Ascending aorta (tissue), 2 donors: ENCODE measurements at regions not wholly inside any gene's neighbourhood (a gene's known extent, or its start where the extent isn't known, plus 50 kb on each side); places are given as distances from the start of the nearest gene placed in this dataset.
A peak's percentile ranks its signal among the peaks of the same experiment; 100 is the strongest.

Experiments used
- DNase-seq, 2 donors: peaks; one replicate each; pipeline ENCODE4 v3.0.0-alpha.2; 2019; ENCODE audit warnings: low spot score in 2 of 2
- H3K27ac ChIP-seq, 2 donors: fragments of 200-600 bp; sonication (generic); one replicate each; pipeline ENCODE4 v1.5.1; 2016 to 2017; ENCODE audit warnings: mild to moderate bottlenecking in 1 of 2
- H3K27me3 ChIP-seq: fragments of 200-600 bp; sonication (generic); one replicate; pipeline ENCODE4 v1.5.1; 2017
- H3K36me3 ChIP-seq, 2 donors: fragments of 200-600 bp; sonication (generic); one replicate each; pipeline ENCODE4 v1.5.1; 2016
- H3K4me1 ChIP-seq, 2 donors: fragments of 200-600 bp; sonication (generic); one replicate each; pipeline ENCODE4 v1.5.1; 2016 to 2017; ENCODE audit warnings: mild to moderate bottlenecking in 1 of 2
- H3K4me3 ChIP-seq, 2 donors: fragments of 200-600 bp; sonication (generic); one replicate each; pipeline ENCODE4 v1.5.1; 2016 to 2017; ENCODE audit warnings: mild to moderate bottlenecking in 1 of 2
- H3K9me3 ChIP-seq, 2 donors: fragments of 200-600 bp; sonication (generic); one replicate each; pipeline ENCODE4 v1.5.1; 2016
- intact Hi-C: fragments of 100-400 bp; cut with DNase I; formaldehyde crosslinking; loops from one replicate; pipeline ENCODE4 v1.15.1; 2023
- TF ChIP-seq, protein P1 (sequence below), 3 experiments: fragments of 200-600 bp in 2 of 3; fragments of 450-650 bp in 1 of 3; sonication (generic) in 2 of 3; IDR thresholded peaks; one replicate each; pipeline ENCODE4 v1.5.1; 2016 to 2019; ENCODE audit warnings: antibody characterized with exemption in 3 of 3, mild to moderate bottlenecking in 1 of 3, moderate library complexity in 1 of 3

DNA sequence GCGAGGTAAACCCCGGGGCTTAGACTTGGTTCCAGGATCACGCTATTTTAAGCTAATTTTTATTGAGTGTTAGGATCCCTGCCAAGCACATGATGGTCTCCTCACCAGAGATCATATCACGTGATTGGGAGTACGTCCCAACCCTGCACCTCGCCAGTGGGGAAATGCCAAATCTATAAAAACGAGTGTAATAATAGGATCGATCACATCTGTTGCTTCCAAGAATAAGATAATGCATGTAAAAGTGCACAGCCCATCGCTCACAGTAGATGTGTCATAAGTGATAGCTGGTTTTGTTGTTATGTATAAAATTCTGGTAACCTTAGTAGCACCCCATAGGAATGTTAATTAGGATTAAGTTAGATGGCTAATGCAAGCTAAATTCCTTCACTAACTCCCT is 581.0 kb upstream of the TMEM132C start:
- Histone ChIP-seq H3K4me1 (no peaks in the 10 kb centered on the region), H3K4me3 (no peak overlapping the region), H3K27ac (no peak overlapping the region), H3K9me3 (no peaks in the 10 kb centered on the region), H3K36me3 (no peaks in the 10 kb centered on the region), H3K27me3 (no peaks in the 10 kb centered on the region)
- TF ChIP-seq, protein P1, sequence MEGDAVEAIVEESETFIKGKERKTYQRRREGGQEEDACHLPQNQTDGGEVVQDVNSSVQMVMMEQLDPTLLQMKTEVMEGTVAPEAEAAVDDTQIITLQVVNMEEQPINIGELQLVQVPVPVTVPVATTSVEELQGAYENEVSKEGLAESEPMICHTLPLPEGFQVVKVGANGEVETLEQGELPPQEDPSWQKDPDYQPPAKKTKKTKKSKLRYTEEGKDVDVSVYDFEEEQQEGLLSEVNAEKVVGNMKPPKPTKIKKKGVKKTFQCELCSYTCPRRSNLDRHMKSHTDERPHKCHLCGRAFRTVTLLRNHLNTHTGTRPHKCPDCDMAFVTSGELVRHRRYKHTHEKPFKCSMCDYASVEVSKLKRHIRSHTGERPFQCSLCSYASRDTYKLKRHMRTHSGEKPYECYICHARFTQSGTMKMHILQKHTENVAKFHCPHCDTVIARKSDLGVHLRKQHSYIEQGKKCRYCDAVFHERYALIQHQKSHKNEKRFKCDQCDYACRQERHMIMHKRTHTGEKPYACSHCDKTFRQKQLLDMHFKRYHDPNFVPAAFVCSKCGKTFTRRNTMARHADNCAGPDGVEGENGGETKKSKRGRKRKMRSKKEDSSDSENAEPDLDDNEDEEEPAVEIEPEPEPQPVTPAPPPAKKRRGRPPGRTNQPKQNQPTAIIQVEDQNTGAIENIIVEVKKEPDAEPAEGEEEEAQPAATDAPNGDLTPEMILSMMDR (IDR thresholded peaks at IDR 0.05), result no peak
- no peak for DNase-seq
- intact Hi-C loops, result no loop called here

DNA sequence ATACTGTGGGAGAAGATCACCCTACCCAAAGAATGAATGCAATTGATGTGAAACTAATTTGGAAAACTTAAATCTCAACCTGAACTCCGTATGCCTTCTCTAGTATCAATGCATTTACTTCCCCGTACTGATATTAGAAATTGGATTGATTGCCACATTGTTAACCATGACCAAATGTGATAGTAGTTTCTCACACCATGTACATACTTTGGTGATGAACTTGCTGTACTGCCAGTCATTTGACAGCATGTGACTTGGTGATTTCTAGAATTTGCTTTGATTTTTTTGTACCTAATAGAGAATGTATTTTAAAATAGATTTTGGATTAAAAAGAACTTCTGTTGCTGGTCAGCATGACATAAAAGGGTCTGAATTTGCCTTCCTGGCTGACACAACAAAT is 579.8 kb upstream of the TMEM132C start:
- Histone ChIP-seq H3K27me3 (no peaks in the 10 kb centered on the region), H3K9me3 (no peaks in the 10 kb centered on the region), H3K36me3 (no peaks in the 10 kb centered on the region), H3K4me3 (no peak overlapping the region), H3K27ac (no peak overlapping the region), H3K4me1 (no peaks in the 10 kb centered on the region)
- intact Hi-C loops, result no loop called here
- no peak for DNase-seq
- TF ChIP-seq, protein P1 (IDR thresholded peaks at IDR 0.05), result no peak

DNA sequence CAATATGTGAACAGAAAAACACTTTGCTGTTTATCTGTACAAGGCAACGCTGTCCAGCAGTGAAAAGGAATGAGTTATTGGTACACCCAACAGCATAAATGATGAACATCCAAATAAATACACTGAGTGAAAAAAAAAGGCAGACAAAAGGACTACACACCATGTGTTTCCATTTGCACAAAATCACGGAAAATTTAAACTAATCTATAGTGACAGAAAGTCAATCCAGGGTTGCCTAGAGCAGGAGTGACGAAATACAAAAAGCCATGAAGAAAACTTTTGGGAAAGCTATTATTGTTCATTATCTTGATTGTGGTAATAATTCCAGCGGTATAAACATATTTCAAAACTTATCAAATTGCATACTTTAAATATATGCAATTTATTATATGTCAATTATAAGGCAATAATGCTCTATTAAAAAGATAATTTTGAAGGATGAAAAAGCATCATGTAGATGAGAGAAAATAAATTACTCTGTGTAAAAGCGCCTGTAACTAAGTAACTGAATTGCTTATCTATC is 578.0 kb upstream of the TMEM132C start:
- no peak for DNase-seq
- intact Hi-C loops, result no loop called here
- TF ChIP-seq, protein P1 (IDR thresholded peaks at IDR 0.05), result no peak
- Histone ChIP-seq H3K36me3 (no peaks in the 10 kb centered on the region), H3K27ac (no peak overlapping the region), H3K4me1 (no peaks in the 10 kb centered on the region), H3K9me3 (no peaks in the 10 kb centered on the region), H3K27me3 (no peaks in the 10 kb centered on the region), H3K4me3 (no peak overlapping the region)

DNA sequence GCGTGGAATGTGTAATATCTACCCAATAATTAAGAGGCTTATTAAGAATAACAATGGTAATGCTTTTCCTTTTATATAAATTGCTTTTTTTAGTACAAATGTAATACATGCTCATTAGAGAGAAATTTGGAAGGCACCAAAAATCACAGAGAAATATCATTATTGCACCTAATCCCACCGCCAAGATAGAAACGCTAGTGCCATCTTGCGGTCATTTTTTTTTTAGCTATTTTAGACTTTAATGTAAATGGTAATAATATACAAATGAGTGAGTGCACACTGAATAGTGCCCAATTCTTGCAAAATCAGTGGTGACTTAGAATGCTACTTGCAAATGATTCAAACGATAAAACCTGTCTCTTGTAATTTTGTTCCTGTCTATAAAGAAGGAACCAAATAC is 576.8 kb upstream of the TMEM132C start:
- H3K9me3 ChIP-seq, result no peaks in the 10 kb centered on the region
- no peak overlapping the region for H3K27ac ChIP-seq
- H3K4me1 ChIP-seq, result no peaks in the 10 kb centered on the region
- no peak overlapping the region for H3K4me3 ChIP-seq
- intact Hi-C loops, result no loop called here
- TF ChIP-seq, protein P1 (IDR thresholded peaks at IDR 0.05), result peak in 2 of 3 experiments; percentile 15 to 31
- no peaks in the 10 kb centered on the region for H3K27me3 ChIP-seq
- no peak for DNase-seq
- no peaks in the 10 kb centered on the region for H3K36me3 ChIP-seq

DNA sequence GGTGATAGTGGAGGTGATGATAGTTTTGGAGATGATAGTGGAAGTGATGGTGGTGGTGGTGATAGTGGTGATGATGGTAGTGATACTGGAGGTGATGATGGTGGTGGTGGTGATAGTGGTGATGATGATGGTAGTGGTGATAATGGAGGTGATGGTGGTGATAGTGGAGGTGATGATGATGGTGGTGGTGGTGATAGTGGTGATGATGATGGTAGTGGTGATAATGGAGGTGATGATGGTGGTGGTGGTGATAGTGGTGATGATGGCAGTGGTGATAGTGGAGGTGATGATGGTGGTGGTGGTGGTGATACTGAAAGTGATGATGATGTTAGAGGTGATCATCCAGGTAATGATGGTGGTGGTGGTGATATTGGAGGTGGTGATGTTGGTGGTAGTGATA is 570.0 kb upstream of the TMEM132C start:
- no peaks in the 10 kb centered on the region for H3K36me3 ChIP-seq
- no peaks in the 10 kb centered on the region for H3K4me1 ChIP-seq
- no peak overlapping the region for H3K27ac ChIP-seq
- intact Hi-C loops, result no loop called here
- no peaks in the 10 kb centered on the region for H3K27me3 ChIP-seq
- no peak for DNase-seq
- TF ChIP-seq, protein P1 (IDR thresholded peaks at IDR 0.05), result no peak
- H3K4me3 ChIP-seq, result no peak overlapping the region
- no peaks in the 10 kb centered on the region for H3K9me3 ChIP-seq

DNA sequence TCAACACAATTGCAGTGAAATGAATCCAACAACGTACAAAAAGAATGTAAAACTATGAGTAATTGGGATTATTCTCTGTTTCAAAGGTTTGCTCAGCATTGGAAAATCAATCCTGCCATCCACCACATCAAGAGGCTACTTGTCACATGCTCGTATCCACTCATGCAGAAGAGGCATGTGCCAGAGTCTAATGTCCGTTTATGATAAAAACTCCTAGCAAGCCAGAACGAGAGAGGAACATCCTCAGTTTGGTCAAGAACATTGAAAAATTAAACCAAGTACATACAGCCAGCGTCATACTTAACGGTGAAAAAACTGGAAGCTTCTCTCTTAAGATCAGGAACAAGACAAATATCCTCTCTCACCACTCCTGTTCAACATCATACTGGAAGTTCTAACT is 563.9 kb upstream of the TMEM132C start:
- intact Hi-C loops, result no loop called here
- DNase-seq, result no peak
- no peaks in the 10 kb centered on the region for H3K36me3 ChIP-seq
- no peaks in the 10 kb centered on the region for H3K27me3 ChIP-seq
- no peaks in the 10 kb centered on the region for H3K4me1 ChIP-seq
- no peaks in the 10 kb centered on the region for H3K9me3 ChIP-seq
- no peak overlapping the region for H3K27ac ChIP-seq
- H3K4me3 ChIP-seq, result no peak overlapping the region
- TF ChIP-seq, protein P1 (IDR thresholded peaks at IDR 0.05), result no peak
